Central memory CD4-positive, alpha-beta T cell (primary cell): ENCODE measurements at regions not wholly inside any gene's neighbourhood (a gene's known extent, or its start where the extent isn't known, plus 50 kb on each side); places are given as distances from the start of the nearest gene placed in this dataset.
A peak's percentile ranks its signal among the peaks of the same experiment; 100 is the strongest.

ENCODE experiments used
- DNase-seq: peaks from one replicate; pipeline ENCODE4 v3.0.0; 2022

DNA sequence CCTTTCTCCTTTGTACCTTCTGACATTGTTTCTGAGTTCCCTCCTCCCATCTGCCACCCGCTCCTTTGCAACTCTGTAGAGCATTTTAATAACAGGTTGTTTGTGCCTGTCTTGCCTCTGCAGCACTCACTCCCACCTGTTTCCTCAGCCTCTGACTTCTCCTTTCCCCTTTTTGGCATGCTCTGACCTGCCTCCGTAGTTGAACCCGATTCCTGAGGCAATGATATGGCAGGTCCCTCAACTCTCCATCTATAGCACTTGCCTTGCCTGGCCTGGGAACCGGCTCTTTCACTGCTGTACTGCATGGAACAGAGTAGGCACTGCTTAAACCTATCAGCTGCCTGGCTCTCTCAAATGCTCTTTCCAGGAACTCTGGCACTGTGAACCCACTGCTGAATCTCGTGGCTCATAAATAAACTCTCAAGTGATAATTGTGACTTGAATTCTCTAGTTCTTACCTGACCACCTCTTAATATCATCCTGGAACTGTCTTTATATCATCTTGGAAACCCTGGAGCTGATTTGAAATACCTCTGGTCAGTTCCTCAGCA lies 50.3 kb downstream of the UTRN start:
- no peak for DNase-seq

DNA sequence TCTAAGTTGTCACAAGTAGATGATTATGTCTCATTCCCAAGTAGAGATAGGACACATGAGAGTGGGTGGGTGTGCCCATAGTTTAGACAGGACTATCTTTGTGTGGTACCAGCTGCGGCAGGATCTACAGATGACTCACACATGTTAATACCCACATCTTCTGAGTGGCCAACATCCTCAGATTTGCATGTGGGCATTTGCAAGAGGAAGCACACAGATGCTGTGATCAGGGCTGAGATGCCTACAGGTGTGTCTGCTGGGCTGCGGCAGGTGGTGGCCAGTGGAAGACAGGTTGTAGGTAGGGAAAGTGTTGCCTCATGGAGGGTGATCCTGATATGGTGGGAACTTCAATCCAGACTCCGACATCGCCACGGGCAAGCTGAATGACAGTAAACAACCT lies 50.8 kb downstream of the UTRN start:
- DNase-seq = no peak

DNA sequence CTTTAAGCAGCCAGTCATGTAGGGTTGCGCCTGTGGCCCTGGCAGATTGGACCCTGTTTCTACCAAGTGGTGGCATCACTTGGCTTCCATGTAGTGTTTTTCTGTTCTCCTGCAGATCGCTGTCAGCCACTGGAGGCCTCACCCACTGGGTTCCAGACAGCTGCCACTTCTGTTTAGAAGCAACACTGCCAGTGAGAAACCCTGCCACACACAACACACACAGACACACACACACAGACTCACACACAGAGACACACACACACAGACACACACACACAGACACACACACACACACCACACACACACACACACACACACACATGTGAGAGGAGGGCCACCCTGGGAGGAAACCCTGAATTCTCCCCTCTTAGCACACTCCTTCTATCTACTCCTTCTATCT lies 51.8 kb downstream of the UTRN start:
- no peak for DNase-seq

DNA sequence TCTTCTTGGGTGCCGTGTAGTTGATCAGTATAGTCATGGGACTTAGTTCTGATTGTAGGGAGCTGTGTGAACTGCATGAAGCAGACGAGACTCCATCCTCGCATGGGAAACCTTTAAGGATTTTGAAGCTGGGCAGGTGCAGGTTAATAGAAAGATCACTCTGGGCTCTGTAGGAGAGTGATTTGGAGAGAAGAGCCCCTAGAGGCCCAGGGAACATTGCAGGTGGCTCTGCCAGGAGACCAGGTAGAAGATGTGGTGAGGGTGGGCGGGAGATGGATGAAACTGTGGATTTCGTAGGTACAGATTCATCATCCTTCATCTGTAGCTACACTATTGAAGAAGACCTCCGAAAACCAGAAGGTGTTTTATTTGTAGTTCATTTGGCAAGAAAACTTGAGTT lies 53.3 kb downstream of the UTRN start:
- no peak for DNase-seq

DNA sequence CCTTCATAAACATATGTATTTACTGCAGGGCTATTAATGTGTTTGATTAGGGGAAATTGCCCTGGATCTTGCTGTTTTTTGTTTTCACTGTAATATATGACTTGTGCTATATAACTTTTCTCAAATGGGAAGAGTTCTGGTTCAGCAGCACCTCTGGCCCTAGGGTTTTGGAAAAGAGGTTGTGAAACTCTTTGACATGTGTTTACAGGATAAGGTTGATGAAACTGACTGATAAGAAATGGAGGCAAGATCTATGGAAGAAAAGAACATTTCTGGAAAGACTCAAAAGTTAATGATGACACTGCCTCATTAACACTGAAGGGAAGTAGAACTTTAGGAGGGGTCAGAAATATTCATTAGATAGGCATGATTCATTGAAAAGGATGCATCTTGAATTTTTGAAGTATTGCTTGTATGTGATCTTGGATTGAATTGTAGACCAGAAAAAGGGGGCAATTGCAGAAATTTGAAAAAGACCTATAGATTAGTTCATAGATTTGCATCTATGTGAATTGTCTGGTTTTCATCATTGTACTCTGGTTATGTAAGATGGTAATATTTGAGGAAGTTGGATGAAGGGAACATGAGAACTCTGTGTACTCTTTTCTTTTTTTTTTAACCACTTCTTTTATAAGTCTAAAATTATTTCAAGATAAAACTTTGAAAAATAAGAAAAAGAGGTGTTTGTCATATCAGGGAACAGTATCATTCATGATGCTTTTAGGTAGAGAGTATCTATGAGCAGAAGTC lies 54.0 kb downstream of the UTRN start:
- no peak for DNase-seq

DNA sequence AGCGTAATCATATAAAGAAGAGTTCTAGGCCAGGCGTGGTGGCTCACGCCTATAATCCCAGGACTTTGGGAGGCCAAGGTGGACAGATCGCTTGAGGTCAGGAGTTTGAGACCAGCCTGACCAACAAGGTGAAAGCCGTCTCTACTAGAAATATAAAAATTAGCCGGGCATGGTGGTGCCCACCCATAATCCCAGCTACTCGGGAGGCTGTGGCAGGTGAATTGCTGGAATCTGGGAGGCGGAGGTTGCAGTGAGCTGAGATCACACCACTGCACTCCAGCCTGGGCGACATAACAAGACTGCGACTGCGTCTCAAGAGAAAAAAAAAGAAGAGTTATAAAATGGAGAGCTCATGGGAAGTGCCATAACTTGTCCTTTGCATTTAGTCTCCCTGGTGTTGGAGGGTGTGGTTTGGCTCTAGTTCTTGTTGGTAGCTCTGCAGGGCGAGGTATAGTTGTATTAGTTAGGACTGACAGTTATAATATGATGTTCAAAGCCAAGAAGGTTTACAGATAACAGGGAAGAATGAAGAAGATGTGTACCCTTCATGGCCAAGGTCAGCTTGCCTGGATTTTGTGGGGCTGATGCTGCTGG lies 54.8 kb downstream of the UTRN start:
- no peak for DNase-seq

DNA sequence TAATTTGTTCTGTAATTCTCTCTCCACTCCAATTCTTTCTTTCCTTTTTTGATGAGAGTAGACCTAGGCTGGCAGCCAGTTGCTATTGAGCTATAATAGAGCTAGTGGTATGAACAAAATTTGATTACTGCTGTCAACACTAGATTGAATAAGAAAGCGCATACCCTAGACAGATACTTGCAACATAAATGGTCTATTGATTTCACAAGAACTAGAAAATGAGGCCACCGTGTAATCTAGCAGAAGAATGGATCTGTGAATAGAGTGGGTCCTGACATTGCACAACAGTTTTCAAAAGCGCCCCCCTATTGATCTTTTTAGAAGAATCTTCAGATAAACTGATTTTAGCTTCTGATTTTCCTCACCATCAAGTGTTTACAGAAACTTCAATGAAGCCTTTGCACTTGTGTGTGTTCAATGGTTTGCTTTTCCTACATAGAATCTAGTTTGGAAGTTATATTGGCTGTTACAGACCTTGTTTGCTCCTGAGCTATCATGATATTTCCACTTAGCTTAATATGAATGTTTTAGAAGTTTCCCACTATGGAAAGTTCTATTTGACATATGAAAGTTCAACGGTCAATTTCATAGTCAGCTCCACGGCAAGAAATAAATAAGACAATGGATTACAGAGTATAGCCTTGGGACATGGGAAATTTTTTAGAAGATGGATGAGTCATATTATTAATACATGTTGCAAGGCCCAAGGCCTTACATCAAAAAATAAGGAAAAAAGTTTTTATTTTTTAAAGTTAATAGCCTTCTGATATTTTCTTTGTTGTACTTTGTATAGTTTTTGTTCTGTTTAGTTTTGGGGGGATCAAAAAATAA lies 55.6 kb downstream of the UTRN start:
- no peak for DNase-seq

DNA sequence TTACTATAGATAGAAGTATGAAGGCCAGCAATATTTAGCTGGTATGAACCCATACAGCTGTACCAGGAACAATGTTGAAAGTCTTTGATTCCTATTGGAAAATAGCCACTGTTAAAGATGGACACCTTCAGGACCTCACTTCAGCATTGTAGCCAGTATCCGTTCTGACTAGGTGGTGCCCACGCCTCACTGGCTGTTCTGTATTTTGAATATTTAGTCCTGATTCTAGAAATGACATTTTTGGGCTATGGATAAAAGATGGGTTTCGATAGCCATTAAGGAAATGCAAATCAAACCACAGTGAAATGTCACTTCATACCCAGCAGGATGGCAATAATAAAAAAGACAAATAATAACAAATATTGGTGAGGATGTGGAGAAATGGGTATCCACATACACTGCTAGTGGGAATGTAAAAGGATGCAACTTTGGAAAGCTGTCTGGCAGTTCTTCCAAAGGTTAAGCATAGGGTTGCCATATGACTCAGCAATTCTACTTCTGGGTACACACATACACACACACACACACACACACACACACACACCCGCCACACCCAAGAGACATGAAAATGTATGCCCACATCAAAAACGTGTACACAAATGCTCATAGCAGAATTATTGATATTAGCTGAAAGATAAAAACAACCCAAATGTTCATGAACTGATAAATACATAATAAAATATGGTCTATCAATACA lies 56.8 kb downstream of the UTRN start:
- no peak for DNase-seq

DNA sequence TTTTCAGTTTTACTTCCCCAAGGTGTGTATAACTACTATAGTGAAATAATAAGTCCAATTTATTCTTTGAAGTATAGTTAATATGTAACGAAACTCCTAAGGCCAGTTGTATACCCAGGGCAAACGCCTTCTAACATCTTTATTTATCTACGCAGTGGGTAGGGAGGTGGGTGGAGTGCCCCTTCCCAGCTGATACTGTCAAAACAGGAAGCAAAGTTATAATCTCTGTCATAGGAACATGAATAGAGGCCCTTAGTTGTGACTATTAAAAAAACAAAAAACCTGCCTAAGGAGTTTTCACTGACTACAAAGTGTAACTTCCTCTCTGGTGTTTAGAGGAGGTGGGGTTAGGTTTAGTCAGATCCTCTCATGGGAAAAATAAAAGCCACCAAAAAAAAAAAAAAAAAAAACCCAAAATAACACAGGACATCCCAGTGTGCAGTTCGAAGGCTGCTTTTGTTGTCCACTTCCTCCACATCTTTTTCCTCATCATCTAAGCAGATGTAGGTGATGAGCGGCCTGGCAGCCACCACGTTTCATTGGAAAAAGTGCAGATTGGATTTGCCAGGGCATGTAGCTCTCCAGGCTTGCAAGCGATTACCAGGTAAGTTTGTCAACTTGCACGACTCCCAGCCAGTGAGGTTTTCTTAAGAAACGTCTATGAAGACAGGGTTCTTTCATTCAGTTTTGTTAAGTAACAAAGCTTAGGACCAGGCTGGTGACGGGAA lies 58.7 kb downstream of the UTRN start:
- DNase-seq = peak; percentile 81

DNA sequence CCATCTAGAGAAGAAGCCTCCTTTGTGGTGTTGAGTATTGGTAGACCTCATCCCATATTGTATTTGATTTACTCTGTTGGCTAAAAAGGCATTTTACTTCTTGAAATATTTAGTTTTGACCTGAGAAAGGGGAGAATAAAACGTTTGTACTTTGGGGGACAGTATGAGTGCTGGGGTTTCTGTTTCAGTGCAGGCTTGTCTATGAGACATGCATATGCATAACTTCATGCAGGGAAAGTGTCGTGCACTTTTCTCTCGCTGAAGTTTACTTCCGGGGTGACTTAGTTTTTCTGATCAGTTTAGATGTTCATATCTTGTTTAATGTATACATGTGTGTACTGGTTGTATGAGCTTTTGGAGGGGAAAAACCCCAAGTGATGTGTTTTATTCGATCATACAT lies 59.5 kb downstream of the UTRN start:
- DNase-seq = peak; percentile 42

DNA sequence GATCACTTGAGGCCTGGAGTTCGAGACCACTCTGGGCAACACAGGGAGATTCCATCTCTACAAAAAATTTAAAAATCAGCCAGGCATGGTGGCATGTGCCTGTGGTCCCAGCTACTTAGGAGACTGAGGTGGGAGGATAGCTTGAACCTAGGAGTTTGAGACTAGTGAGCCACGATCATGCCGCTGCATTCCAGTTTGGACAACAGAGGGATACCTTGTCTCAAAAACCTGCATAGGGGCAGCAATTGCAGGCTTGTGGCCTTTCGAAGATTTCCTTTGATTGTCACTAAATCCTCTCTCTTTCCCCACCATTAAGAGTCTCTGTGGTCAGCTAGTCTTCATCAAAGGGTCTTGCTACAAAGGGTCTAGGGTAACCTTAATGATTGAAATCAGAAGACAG lies 60.3 kb downstream of the UTRN start:
- DNase-seq = no peak

DNA sequence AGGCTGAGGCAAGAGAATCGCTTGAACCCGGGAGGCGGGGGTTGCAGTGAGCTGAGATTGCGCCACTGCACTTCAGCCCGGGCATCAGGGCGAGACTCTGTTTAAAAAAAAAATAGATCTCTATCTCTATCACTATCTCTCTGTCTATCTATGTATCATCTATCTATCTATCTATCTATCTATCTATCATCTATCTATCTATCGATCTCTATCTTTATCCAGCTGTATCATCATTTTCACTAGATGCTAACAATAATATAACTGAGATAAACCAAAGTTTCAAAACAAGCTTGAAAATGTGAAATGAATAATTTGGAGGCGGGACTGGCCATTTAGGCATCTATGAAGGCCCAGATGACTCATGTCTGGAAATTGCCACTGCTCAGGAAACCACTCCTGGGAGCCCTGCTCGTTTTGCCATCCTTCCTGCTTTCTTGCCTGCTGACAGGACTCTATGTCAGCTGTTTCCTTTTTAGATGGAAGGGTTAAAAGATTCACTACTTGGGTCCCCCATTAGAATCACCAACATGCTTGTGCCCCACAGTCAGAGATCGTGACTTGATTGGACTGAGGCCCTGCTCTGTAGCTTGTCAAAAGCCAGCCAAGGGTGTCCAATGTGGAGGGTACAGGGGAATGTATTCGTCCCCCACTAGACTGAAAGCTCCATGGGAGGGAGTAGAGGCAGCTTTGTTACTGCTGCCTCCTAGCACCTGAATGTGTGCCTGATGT lies 61.7 kb downstream of the UTRN start:
- DNase-seq = no peak

DNA sequence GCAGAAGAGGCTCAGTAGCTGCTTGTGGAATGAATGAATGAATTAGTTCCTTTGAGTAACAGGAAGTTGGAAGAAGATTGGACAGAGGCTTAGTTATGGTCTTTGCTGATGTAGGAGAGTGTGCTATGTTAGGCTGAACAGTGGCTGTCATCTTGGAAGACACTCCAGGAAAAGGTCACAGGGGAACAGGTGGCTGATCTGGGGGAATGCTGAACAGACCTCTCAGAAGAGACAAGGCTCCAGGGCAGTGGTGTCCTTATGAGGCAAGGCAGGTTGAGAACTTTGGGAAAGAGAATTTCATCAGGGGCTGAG lies 62.3 kb downstream of the UTRN start:
- no peak for DNase-seq

DNA sequence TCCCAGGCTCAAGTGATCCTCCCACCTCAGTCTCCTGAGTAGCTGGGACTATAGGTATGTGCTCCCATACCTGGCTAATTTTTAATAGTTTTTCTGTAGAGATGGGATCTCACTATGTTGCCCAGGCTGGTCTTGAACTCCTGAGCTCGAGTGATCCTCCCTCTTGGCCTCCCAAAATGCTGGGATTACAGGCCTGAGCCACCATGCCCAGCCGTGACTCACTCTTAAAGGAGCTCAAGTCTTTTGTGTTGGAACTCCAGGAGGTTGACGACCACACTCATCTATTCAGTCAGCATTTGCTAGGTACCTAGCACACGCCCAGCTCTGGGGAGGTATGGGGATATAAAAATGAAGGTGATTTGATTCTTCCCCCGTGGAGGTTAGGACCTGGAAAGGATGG lies 62.8 kb downstream of the UTRN start:
- no peak for DNase-seq

DNA sequence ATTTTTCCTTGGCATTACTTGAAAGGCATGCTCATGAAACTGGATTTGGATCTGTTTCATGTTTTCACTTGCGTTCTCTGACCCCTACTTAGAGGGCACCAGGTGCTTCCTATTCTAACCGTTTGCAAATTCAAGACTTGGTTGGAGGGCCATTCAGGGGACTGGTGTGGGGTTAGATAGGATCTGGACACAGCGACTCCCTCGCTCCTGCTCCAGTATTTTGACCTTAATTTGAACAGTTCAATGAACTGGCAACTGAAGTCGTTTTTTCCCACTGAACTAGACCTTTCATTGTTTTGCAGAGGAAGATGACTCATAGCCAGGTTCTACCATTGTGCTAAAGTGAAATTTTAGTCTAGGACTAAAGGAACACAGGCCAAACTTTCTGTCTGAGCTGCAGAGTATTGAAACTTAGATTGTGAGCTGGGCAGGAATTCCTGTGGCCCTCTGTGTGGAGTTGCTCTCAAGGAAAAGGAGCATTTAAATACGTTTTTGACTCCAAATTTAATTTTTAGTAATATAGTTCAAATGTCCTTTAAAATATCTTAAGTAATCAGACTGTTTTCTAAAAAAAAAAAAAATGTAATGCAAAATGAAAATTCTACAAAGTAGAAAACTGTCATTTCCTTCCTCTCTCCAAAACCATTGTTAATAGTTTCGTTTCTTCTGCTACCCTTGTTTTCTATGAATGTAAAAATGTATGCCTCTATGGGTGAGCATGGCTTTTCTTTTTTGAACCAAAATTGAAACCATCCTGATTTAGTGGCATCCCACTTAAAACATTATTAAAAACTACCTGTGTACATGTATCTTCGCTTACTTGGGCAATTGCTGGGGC lies 64.8 kb downstream of the UTRN start:
- peak; percentile 44 for DNase-seq

DNA sequence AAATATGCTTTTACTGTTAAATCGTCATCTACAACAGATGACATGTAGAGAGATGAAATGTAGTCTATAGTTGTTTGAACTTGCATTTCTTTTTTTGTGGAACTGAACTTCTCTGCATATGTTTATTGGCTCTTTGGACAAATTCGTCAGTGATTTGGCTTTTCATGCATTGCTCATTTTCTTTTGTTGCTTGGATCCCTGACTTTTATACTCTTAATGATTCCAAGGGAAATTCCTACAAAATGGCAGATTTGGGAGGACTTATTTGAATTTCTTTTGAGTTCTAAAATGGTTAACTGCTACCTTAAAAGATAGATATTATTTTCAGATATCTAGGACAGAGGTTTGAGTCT lies 65.4 kb downstream of the UTRN start:
- no peak for DNase-seq

DNA sequence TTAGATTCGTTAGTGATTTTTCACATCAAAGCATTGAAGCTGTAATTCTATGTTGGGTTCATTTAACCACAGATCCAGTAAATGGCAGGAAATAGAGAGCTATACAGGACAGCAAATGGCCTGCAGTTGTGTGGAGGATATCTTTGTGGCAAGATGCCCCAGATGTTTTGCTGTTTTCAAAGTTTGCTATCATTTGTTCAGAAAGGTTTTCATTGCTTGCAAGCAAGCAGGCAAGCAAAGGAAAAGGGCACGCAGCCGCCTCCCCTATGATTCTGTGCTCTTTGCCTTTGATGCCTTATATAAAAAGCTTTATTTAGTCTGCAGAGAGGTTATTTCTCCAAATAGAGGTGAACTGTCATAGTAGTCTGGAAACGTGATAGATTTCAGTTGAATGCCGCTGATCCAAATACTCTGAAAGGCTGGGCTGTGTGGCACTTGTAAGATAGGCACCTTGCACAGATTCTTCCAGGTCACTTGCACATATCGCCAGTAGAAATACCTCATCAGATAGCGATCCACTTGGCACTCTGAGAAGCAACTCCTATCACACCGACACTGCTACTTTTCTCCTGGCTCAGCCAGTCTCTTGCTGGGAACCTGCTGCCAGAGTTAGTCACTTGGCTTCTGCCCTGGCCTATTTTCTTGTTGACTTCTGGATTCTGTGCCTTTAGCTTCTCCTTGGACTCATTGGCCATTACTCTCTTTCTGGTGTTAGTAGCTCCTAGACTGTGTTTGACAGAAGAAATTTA lies 66.4 kb downstream of the UTRN start:
- DNase-seq = peak; percentile 50

DNA sequence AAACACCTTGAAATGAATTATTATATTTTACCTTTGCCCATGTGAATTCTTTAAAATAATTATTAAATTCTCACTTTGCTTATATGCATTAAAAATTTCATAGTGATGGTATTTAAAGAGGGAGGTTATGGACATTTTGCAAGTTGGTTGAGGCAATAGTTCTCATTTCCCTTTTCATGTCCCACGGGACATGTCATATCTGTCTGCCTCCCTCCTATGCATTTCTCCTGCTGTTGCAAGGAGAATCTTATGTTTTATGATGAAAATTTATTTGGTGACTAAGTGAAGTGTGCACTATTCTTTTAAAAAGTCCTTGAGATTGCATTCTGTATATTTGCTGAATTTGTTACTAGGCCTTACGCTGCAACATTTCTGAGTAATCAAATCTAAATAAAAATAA lies 67.2 kb downstream of the UTRN start:
- no peak for DNase-seq

DNA sequence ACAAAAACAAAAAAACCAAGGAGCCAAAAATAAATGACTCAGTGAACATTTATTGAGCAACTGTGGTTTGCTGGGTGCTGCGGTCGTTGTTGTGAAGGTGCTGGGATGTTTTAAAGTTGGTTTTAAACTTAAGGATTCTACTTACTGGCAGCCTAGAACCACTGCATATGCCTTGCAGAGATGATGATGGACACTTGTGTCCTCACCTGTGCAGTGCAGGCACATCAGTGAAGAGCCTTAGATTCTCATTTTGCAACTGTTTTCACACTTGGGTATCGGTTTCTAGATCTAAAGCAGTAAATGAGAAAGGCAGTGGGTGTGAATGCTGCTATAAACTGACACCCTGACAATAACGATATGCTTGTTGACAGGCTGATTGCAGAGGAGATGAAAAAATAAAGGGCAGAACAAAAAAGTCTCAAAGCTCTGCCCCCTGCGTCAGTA lies 68.8 kb downstream of the UTRN start:
- peak; percentile 29 for DNase-seq

DNA sequence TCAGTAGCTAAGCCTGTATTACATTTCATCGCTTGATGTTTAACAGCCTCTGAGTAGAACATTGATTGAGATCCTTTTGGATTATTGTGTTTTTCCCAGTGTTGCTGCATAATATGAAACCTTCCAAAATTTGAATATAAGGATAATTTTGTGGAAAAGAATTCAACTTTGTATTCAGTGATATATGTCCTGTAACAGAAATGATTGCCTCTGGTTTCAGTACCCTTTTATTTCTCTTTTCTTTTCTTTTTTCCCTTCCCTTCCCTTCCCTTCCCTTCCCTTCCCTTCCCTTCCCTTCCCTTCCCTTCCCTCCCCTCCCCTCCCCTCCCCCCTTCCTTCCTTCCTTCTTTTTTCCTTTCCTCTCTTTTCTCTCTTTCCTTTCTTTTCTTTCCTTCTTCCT lies 74.6 kb downstream of the UTRN start:
- DNase-seq = no peak
